NCI-H2171 (cell line): ENCODE measurements at regions not wholly inside any gene's neighbourhood (a gene's known extent, or its start where the extent isn't known, plus 50 kb on each side); places are given as distances from the start of the nearest gene placed in this dataset.
"Not testable (repeated sequence)": the region's sequence is repeated elsewhere in the genome, so short reads cannot be mapped to it uniquely, and the experiment has no call there.

ENCODE experiments used
- DNase-seq: peaks from one replicate; lab custom pipeline; 2025; lab: John Stamatoyannopoulos, UW

- no peak for DNase-seq
Measured at GRCh38 chr10:125554016-125554703, 128.8 kb downstream of the TEX36 start.

GRCh38 chr10:125553091-125553490 is 129.9 kb downstream of the TEX36 start:
- no peak for DNase-seq

- DNase-seq, result no peak
Measured at GRCh38 chr10:125551247-125551646, 131.7 kb downstream of the TEX36 start.

GRCh38 chr10:125550362-125550761 is 132.6 kb downstream of the TEX36 start:
- DNase-seq, result no peak

- no peak for DNase-seq
Measured at GRCh38 chr10:125549653-125550052, 133.3 kb downstream of the TEX36 start.

- DNase-seq, result no peak
Measured at GRCh38 chr10:125548878-125549277, 134.1 kb downstream of the TEX36 start.

- DNase-seq, result no peak
Measured at GRCh38 chr10:125548356-125548755, 134.6 kb downstream of the TEX36 start.

GRCh38 chr10:125547010-125547650 is 135.8 kb downstream of the TEX36 start:
- DNase-seq, result no peak

- DNase-seq, result no peak
Measured at GRCh38 chr10:125543796-125544195, 139.2 kb downstream of the TEX36 start.

GRCh38 chr10:125538947-125539731 is 143.8 kb downstream of the TEX36 start:
- peak; percentile 82 for DNase-seq

- DNase-seq, result no peak
Measured at GRCh38 chr10:125536236-125536635, 146.7 kb downstream of the TEX36 start.

GRCh38 chr10:125535559-125535958 is 147.4 kb downstream of the TEX36 start:
- DNase-seq, result no peak

GRCh38 chr10:125534515-125534914 is 148.4 kb downstream of the TEX36 start:
- DNase-seq, result no peak

- peak; percentile 7 for DNase-seq
Measured at GRCh38 chr10:125533866-125534265, 149.1 kb downstream of the TEX36 start.

GRCh38 chr10:125531465-125531864 is 151.5 kb downstream of the TEX36 start:
- peak; percentile 56 for DNase-seq

- DNase-seq, result no peak
Measured at GRCh38 chr10:125523347-125523746, 159.6 kb downstream of the TEX36 start.

GRCh38 chr10:125521721-125522680 is 161.0 kb downstream of the TEX36 start:
- no peak for DNase-seq

- DNase-seq, result no peak
Measured at GRCh38 chr10:125520968-125521367, 162.0 kb downstream of the TEX36 start.

- DNase-seq, result not testable (repeated sequence)
Measured at GRCh38 chr10:125518397-125518796, 164.6 kb downstream of the TEX36 start.

GRCh38 chr10:125515571-125515970 is 167.4 kb downstream of the TEX36 start:
- DNase-seq, result no peak

- DNase-seq, result no peak
Measured at GRCh38 chr10:125514206-125515162, 168.5 kb downstream of the TEX36 start.
